H1 (cell line): ENCODE measurements at regions not wholly inside any gene's neighbourhood (a gene's known extent, or its start where the extent isn't known, plus 50 kb on each side); places are given as distances from the start of the nearest gene placed in this dataset.

Experiments
- CTCF ChIA-PET: fragments of 300-600 bp; sonication (Branson Sonifier 250); formaldehyde crosslinking; loops from one replicate; lab custom pipeline; 2021; ENCODE audit not compliant: partially characterized antibody; lab: Charles Lee
- POLR2A ChIA-PET: fragments of 300-600 bp; sonication (Branson Sonifier 250); formaldehyde crosslinking; loops from one replicate; lab custom pipeline; 2021; ENCODE audit warnings: inconsistent platforms; ENCODE audit not compliant: partially characterized antibody; lab: Charles Lee
- DNase-seq, 2 experiments: peaks; one replicate each; pipeline versions ENCODE4 v3.0.0 to v3.0.0-alpha.2; 2010 to 2022; ENCODE audit warnings: low spot score in 2 of 2, low read depth in 1 of 2, mixed read lengths in 1 of 2
- FAIRE-seq: peaks from 2 replicates; lab custom pipeline; 2011; peaks lifted over from hg19 to GRCh38; lab: Jason Lieb, UNC
- H2AFZ ChIP-seq: 2 replicates; pipeline ENCODE4 v1.8.1; 2012; ENCODE audit warnings: low read length, inconsistent platforms
- H2AK5ac ChIP-seq: 2 replicates; pipeline ENCODE4 v1.6.1; 2013; ENCODE audit warnings: low read depth, low read length
- H2BK120ac ChIP-seq: replicated peaks from 2 replicates; pipeline ENCODE3; 2013; ENCODE audit warnings: low read depth, low read length, inconsistent platforms
- H2BK12ac ChIP-seq: 2 replicates; pipeline ENCODE4 v1.6.1; 2013; ENCODE audit warnings: low read depth, low read length
- H2BK15ac ChIP-seq: 2 replicates; pipeline ENCODE4 v1.6.1; 2013; ENCODE audit warnings: low read length
- H2BK20ac ChIP-seq: 2 replicates; pipeline ENCODE4 v1.6.1; 2013; ENCODE audit warnings: low read length
- H2BK5ac ChIP-seq: 2 replicates; pipeline ENCODE4 v1.6.1; 2013; ENCODE audit warnings: low read depth, low read length
- H3K14ac ChIP-seq: 2 replicates; pipeline ENCODE4 v1.6.1; 2013; ENCODE audit warnings: inconsistent platforms; ENCODE audit not compliant: insufficient read length
- H3K18ac ChIP-seq: 2 replicates; pipeline ENCODE4 v1.6.1; 2013; ENCODE audit warnings: low read length; ENCODE audit errors: extremely low read depth
- H3K23ac ChIP-seq: 2 replicates; pipeline ENCODE4 v1.6.1; 2013; ENCODE audit warnings: inconsistent platforms; ENCODE audit not compliant: insufficient read length
- H3K23me2 ChIP-seq: 2 replicates; pipeline ENCODE4 v1.6.1; 2013; ENCODE audit warnings: low read depth, low read length
- H3K27ac ChIP-seq: 2 replicates; pipeline ENCODE4 v1.6.1; 2011; ENCODE audit warnings: low read depth, low read length, inconsistent platforms
- H3K27me3 ChIP-seq, 4 experiments: replicated peaks in 1 of 4; 1 replicate in 1 of 4; 2 replicates in 3 of 4; pipeline versions ENCODE4 v1.6.1 to v1.8.1; 2011 to 2013; ENCODE audit warnings: low read length in 3 of 4, mild to moderate bottlenecking in 3 of 4, inconsistent platforms in 2 of 4, mixed read lengths in 2 of 4, moderate library complexity in 1 of 4; ENCODE audit not compliant: control insufficient read depth in 3 of 4, insufficient read depth in 3 of 4; ENCODE audit errors: extremely low read depth in 1 of 4
- H3K36me3 ChIP-seq, 4 experiments: 2 replicates each; pipeline versions ENCODE4 v1.6.1 to v1.8.1; 2011 to 2013; ENCODE audit warnings: mild to moderate bottlenecking in 4 of 4, low read length in 3 of 4, moderate library complexity in 2 of 4, control low read depth in 1 of 4, inconsistent platforms in 1 of 4; ENCODE audit not compliant: insufficient read depth in 4 of 4, control insufficient read depth in 2 of 4
- H3K4ac ChIP-seq: replicated peaks from 2 replicates; pipeline ENCODE3; 2013; ENCODE audit warnings: low read length, low read depth, mixed read lengths, inconsistent platforms; ENCODE audit not compliant: insufficient read length
- H3K4me1 ChIP-seq, 4 experiments: replicated peaks in 1 of 4; 1 replicate in 1 of 4; 2 replicates in 3 of 4; pipeline versions ENCODE4 v1.6.1 to v1.8.1; 2011 to 2013; ENCODE audit warnings: low read length in 3 of 4, inconsistent platforms in 2 of 4, mixed read lengths in 1 of 4; ENCODE audit not compliant: insufficient read depth in 4 of 4, control insufficient read depth in 3 of 4
- H3K4me2 ChIP-seq, 2 experiments: 2 replicates each; pipeline versions ENCODE4 v1.6.1 to v1.8.1; 2011 to 2013; ENCODE audit warnings: low read depth in 2 of 2, low read length in 2 of 2, control low read depth in 1 of 2, inconsistent platforms in 1 of 2, mild to moderate bottlenecking in 1 of 2; ENCODE audit not compliant: insufficient read depth in 1 of 2
- H3K4me3 ChIP-seq, 4 experiments: fragments of 200-600, 300-600 bp in 1 of 4; sonication (generic), shearing (Covaris generic), sonication (Bioruptor Twin) in 1 of 4; 2 replicates each; pipeline versions ENCODE4 v1.5.1 to v1.8.1; 2011 to 2016; ENCODE audit warnings: low read length in 4 of 4, low read depth in 3 of 4, control low read depth in 2 of 4, inconsistent platforms in 2 of 4, mild to moderate bottlenecking in 2 of 4, mixed read lengths in 1 of 4, moderate library complexity in 1 of 4; ENCODE audit not compliant: insufficient read depth in 2 of 4; ENCODE audit errors: extremely low read depth in 1 of 4
- H3K56ac ChIP-seq: replicated peaks from 2 replicates; pipeline ENCODE3; 2013; ENCODE audit warnings: low read depth, mild to moderate bottlenecking, mixed read lengths, low read length, inconsistent platforms; ENCODE audit not compliant: insufficient read length
- H3K79me1 ChIP-seq: 2 replicates; pipeline ENCODE4 v1.6.1; 2013; ENCODE audit warnings: low read depth, low read length, control low read depth
- H3K79me2 ChIP-seq, 2 experiments: 2 replicates each; pipeline versions ENCODE4 v1.6.1 to v1.8.1; 2012 to 2013; ENCODE audit warnings: low read length in 2 of 2, mild to moderate bottlenecking in 2 of 2, inconsistent platforms in 1 of 2; ENCODE audit not compliant: insufficient read depth in 2 of 2, control insufficient read depth in 1 of 2
- H3K9ac ChIP-seq, 4 experiments: replicated peaks in 1 of 4; 1 replicate in 1 of 4; 2 replicates in 3 of 4; pipeline versions ENCODE4 v1.6.1 to v1.8.1; 2011 to 2013; ENCODE audit warnings: low read depth in 3 of 4, low read length in 3 of 4, control low read depth in 2 of 4, mild to moderate bottlenecking in 2 of 4, moderate library complexity in 2 of 4, inconsistent platforms in 1 of 4; ENCODE audit errors: extremely low read depth in 1 of 4
- H3K9me3 ChIP-seq, 2 experiments: 2 replicates each; pipeline versions ENCODE4 v1.6.1 to v1.8.1; 2012 to 2013; ENCODE audit warnings: mild to moderate bottlenecking in 2 of 2, moderate library complexity in 2 of 2, control low read depth in 1 of 2, inconsistent platforms in 1 of 2, low read depth in 1 of 2, low read length in 1 of 2, mixed read lengths in 1 of 2; ENCODE audit not compliant: insufficient read depth in 2 of 2
- H4K20me1 ChIP-seq, 2 experiments: replicated peaks in 1 of 2; 2 replicates each; pipeline versions ENCODE3 to v1.8.1; 2011 to 2013; ENCODE audit warnings: inconsistent platforms in 2 of 2, low read length in 2 of 2, mild to moderate bottlenecking in 1 of 2; ENCODE audit not compliant: insufficient read depth in 2 of 2, control insufficient read depth in 1 of 2
- H4K5ac ChIP-seq: 2 replicates; pipeline ENCODE4 v1.6.1; 2013; ENCODE audit warnings: low read length, low read depth, mixed read lengths, inconsistent platforms; ENCODE audit not compliant: insufficient read length
- H4K8ac ChIP-seq: 2 replicates; pipeline ENCODE4 v1.8.0; 2013; ENCODE audit warnings: mild to moderate bottlenecking, moderate library complexity, low read length, inconsistent platforms; ENCODE audit not compliant: insufficient read depth; ENCODE audit errors: extremely low read depth
- H4K91ac ChIP-seq: replicated peaks from 2 replicates; pipeline ENCODE3; 2013; ENCODE audit warnings: low read length, mixed read lengths, inconsistent platforms; ENCODE audit not compliant: insufficient read length
- CBX8 ChIP-seq: fragments of 300-800, 300-1000 bp; sonication (generic); IDR thresholded peaks from 2 replicates; pipeline ENCODE4 v1.7.1; 2016; ENCODE audit warnings: low read depth, low read length, borderline replicate concordance
- CTCF ChIP-seq, 3 experiments: IDR thresholded peaks; 1 replicate in 2 of 3; 2 replicates in 1 of 3; pipeline versions ENCODE4 v1.5.1 to v1.6.1; 2011; ENCODE audit warnings: low read length in 3 of 3, mild to moderate bottlenecking in 3 of 3, inconsistent platforms in 2 of 3, low read depth in 1 of 3, moderate library complexity in 1 of 3; ENCODE audit not compliant: insufficient read depth in 1 of 3; ENCODE audit errors: control extremely low read depth in 1 of 3
- E2F6 ChIP-seq: IDR thresholded peaks from 2 replicates; pipeline ENCODE4 v1.6.1; 2012; ENCODE audit warnings: inconsistent platforms
- EP300 ChIP-seq, 2 experiments: IDR thresholded peaks; 1 replicate in 1 of 2; 2 replicates in 1 of 2; pipeline ENCODE4 v1.6.1; 2011 to 2012; ENCODE audit warnings: low read depth in 2 of 2, low read length in 2 of 2, mild to moderate bottlenecking in 2 of 2, borderline replicate concordance in 1 of 2, inconsistent platforms in 1 of 2, moderate library complexity in 1 of 2
- EZH2 ChIP-seq: fragments of 200-600 bp; sonication (generic); IDR thresholded peaks from 2 replicates; pipeline ENCODE4 v1.7.1; 2012; ENCODE audit warnings: low read depth, mild to moderate bottlenecking, moderate library complexity, low read length, inconsistent platforms; ENCODE audit not compliant: severe bottlenecking
- GTF2F1 ChIP-seq: IDR thresholded peaks from 2 replicates; pipeline ENCODE4 v1.6.1; 2012; ENCODE audit warnings: low read depth, low read length, improper control_type of control experiment, borderline replicate concordance
- MAFK ChIP-seq: IDR thresholded peaks from 2 replicates; pipeline ENCODE4 v1.6.1; 2012; ENCODE audit warnings: low read depth, mild to moderate bottlenecking, improper control_type of control experiment, low read length
- NANOG ChIP-seq: IDR thresholded peaks from 2 replicates; pipeline ENCODE4 v1.6.1; 2011; ENCODE audit warnings: low read length, low read depth, mild to moderate bottlenecking, inconsistent platforms; ENCODE audit not compliant: insufficient read depth, poor library complexity, severe bottlenecking
- PHF8 ChIP-seq: fragments of 200-600 bp; sonication (generic); conservative IDR thresholded peaks from 2 replicates; pipeline ENCODE4 v1.7.1; 2012; ENCODE audit warnings: low read depth, mild to moderate bottlenecking, inconsistent platforms, low read length, moderate library complexity
- SP2 ChIP-seq: IDR thresholded peaks from 2 replicates; pipeline ENCODE4 v1.6.1; 2012; ENCODE audit warnings: mild to moderate bottlenecking, low read length, inconsistent platforms
- ZNF274 ChIP-seq: IDR thresholded peaks from 2 replicates; pipeline ENCODE4 v1.7.0; 2012; ENCODE audit warnings: low read length, borderline replicate concordance; ENCODE audit errors: extremely low read depth
- WGBS, 2 experiments: shearing (Covaris generic) in 1 of 2; methylation state at CpG; one replicate each; pipeline versions ENCODE4 v1.1.6 to v1.1.7; 2013 to 2015; ENCODE audit warnings: low lambda C conversion rate in 2 of 2, mixed read lengths in 2 of 2, inconsistent platforms in 1 of 2, low coverage in 1 of 2, missing lambda C conversion rate in 1 of 2; ENCODE audit not compliant: insufficient replicate concordance in 2 of 2, insufficient coverage in 1 of 2, insufficient read length in 1 of 2; ENCODE audit errors: extremely low coverage in 1 of 2, missing lambda C conversion rate in 1 of 2; 5-methylcytosine and 5-hydroxymethylcytosine counted together

GRCh38 chr5:67643536-67643935 lies 446.9 kb upstream of the CD180 start:
- H2AFZ ChIP-seq, result no peak overlapping the region
- H4K5ac ChIP-seq, result no peak overlapping the region
- H3K9me3 ChIP-seq, result peaks cover 0 to 3% of the 10 kb centered on the region in 2 experiments; a peak in 2 of 4 replicates
- CTCF ChIA-PET, result no interaction called here
- no peaks in the 10 kb centered on the region for H3K79me2 ChIP-seq
- H3K23ac ChIP-seq, result no peak overlapping the region
- no peaks in the 10 kb centered on the region for H4K20me1 ChIP-seq
- no peak overlapping the region for H3K56ac ChIP-seq
- H2BK15ac ChIP-seq, result no peak overlapping the region
- POLR2A ChIA-PET, result no interaction called here
- H4K91ac ChIP-seq, result no peak overlapping the region
- no peak overlapping the region for H3K18ac ChIP-seq
- peaks cover 0 to 2% (median 0%) of the 10 kb centered on the region in 4 experiments; a peak in 2 of 7 replicates for H3K4me1 ChIP-seq
- WGBS, 2 experiments, result 96% methylated on average over 2 of the region's 2 CpGs; no CpG with 5 or more reads in 1 of the 2 experiments
- no peaks in the 10 kb centered on the region for H3K79me1 ChIP-seq
- H3K27me3 ChIP-seq, result no peaks in the 10 kb centered on the region
- FAIRE-seq (no peak), DNase-seq (no peak)
- H3K36me3 ChIP-seq, result no peaks in the 10 kb centered on the region
- no peak overlapping the region for H2BK12ac ChIP-seq
- no peak overlapping the region for H2BK20ac ChIP-seq
- no peak overlapping the region for H3K4me3 ChIP-seq
- no peak overlapping the region for H3K14ac ChIP-seq
- no peak overlapping the region for H4K8ac ChIP-seq
- H2AK5ac ChIP-seq, result no peak overlapping the region
- no peak for TF ChIP-seq MAFK
- no peak for TF ChIP-seq ZNF274
- no peak for TF ChIP-seq CTCF (IDR thresholded peaks at IDR 0.05; ENCODE audit: control extremely low read depth in 1 of 3, insufficient read depth in 1 of 3, low read depth in 1 of 3, low read length in 3 of 3)
- TF ChIP-seq EZH2, result no peak
- no peak for TF ChIP-seq GTF2F1
- TF ChIP-seq E2F6, result no peak
- no peak for TF ChIP-seq EP300 (IDR thresholded peaks at IDR 0.05; ENCODE audit: borderline replicate concordance in 1 of 2, low read depth in 2 of 2, low read length in 2 of 2)
- no peak for TF ChIP-seq PHF8
- TF ChIP-seq NANOG, result no peak
- TF ChIP-seq CBX8, result no peak
- TF ChIP-seq SP2, result no peak
- no peak overlapping the region for H3K27ac ChIP-seq
- H3K4ac ChIP-seq, result no peak overlapping the region
- no peak overlapping the region for H3K9ac ChIP-seq
- H3K23me2 ChIP-seq, result no peaks in the 10 kb centered on the region
- no peak overlapping the region for H2BK5ac ChIP-seq
- H3K4me2 ChIP-seq, result no peak overlapping the region
- H2BK120ac ChIP-seq, result no peak overlapping the region
